ENCODE measurements at regions not wholly inside any gene's neighbourhood (a gene's known extent, or its start where the extent isn't known, plus 50 kb on each side); places are given as distances from the start of the nearest gene placed in this dataset.

- peaks cover 0 to 19% (median 6%) of the 10 kb centered on the region in 9 donors for H3K9me3 Mint-ChIP-seq
- POLR2A ChIA-PET = no interaction called here
- no peak for ATAC-seq
- H3K36me3 Mint-ChIP-seq = peaks cover 0 to 13% (median 0%) of the 10 kb centered on the region in 3 donors
- DNase-seq = no peak
- H3K27me3 Mint-ChIP-seq = peaks cover 6 to 12% (median 9%) of the 10 kb centered on the region in 5 donors
- no peaks in the 10 kb centered on the region for H3K4me1 Mint-ChIP-seq
- H3K27ac Mint-ChIP-seq = no peak overlapping the region
- H3K4me3 Mint-ChIP-seq = no peak overlapping the region
Observed at GRCh38 chr5:35408146-35408545, 177.9 kb upstream of the PRLR start.

GRCh38 chr5:35407697-35408096 is 177.4 kb upstream of the PRLR start:
- no peak overlapping the region for H3K27ac Mint-ChIP-seq
- ATAC-seq (no peak), DNase-seq (no peak)
- peaks cover 0 to 10% (median 0%) of the 10 kb centered on the region in 3 donors for H3K36me3 Mint-ChIP-seq
- POLR2A ChIA-PET = no interaction called here
- H3K4me1 Mint-ChIP-seq = no peaks in the 10 kb centered on the region
- H3K27me3 Mint-ChIP-seq = peaks cover 6 to 12% (median 9%) of the 10 kb centered on the region in 5 donors
- H3K4me3 Mint-ChIP-seq = no peak overlapping the region
- H3K9me3 Mint-ChIP-seq = peaks cover 0 to 14% (median 5%) of the 10 kb centered on the region in 9 donors

DNA sequence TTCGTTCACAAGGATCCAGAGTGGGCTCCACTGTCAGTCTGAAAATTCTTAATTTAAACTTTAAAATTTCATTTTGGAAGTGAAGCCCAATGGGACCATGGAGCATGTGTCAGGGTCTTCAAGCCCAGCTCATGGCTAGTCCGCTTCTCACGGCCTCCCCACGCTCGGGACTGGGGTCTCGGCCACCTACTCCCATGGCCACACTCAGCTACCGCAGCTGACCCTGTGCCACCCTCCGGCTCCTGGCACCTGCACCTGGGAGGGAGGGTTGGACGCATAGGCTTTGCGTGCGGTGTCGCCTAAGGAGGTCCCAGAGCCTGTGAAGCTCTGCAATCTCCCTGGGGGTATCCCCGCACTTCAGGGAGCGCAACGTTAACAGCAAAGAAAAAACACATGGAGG is 175.7 kb upstream of the PRLR start:
- DNase-seq (no peak), ATAC-seq (no peak)
- Mint-ChIP-seq H3K36me3 (no peaks in the 10 kb centered on the region), H3K27ac (no peak overlapping the region), H3K9me3 (peaks cover 0 to 6% (median 0%) of the 10 kb centered on the region in 9 donors), H3K4me3 (no peak overlapping the region), H3K4me1 (no peaks in the 10 kb centered on the region), H3K27me3 (peaks cover 4 to 11% (median 8%) of the 10 kb centered on the region in 5 donors)
- POLR2A ChIA-PET = no interaction called here

GRCh38 chr5:35404701-35405100 is 174.4 kb upstream of the PRLR start:
- H3K4me3 Mint-ChIP-seq = no peak overlapping the region
- no peaks in the 10 kb centered on the region for H3K4me1 Mint-ChIP-seq
- peaks cover 4 to 10% (median 7%) of the 10 kb centered on the region in 5 donors for H3K27me3 Mint-ChIP-seq
- peaks cover 0 to 5% (median 0%) of the 10 kb centered on the region in 9 donors for H3K9me3 Mint-ChIP-seq
- ATAC-seq = no peak
- no peak for DNase-seq
- no peaks in the 10 kb centered on the region for H3K36me3 Mint-ChIP-seq
- H3K27ac Mint-ChIP-seq = no peak overlapping the region
- POLR2A ChIA-PET = no interaction called here

GRCh38 chr5:35393901-35394300 is 163.6 kb upstream of the PRLR start:
- Mint-ChIP-seq H3K4me3 (no peak overlapping the region), H3K36me3 (peaks cover 0 to 2% (median 0%) of the 10 kb centered on the region in 3 donors), H3K27ac (no peak overlapping the region), H3K9me3 (peaks cover 3 to 24% (median 11%) of the 10 kb centered on the region in 9 donors), H3K27me3 (peaks cover 3 to 22% (median 10%) of the 10 kb centered on the region in 5 donors), H3K4me1 (no peaks in the 10 kb centered on the region)
- POLR2A ChIA-PET = no interaction called here
- DNase-seq = no peak
- ATAC-seq = no peak

- Mint-ChIP-seq H3K27ac (no peak overlapping the region), H3K9me3 (peaks cover 0 to 9% (median 2%) of the 10 kb centered on the region in 9 donors)
- no peak for ATAC-seq
Observed at GRCh38 chr5:35384658-35385057, 154.4 kb upstream of the PRLR start.

GRCh38 chr5:35383041-35383440 is 152.8 kb upstream of the PRLR start:
- H3K27me3 Mint-ChIP-seq = peaks cover 3 to 39% (median 9%) of the 10 kb centered on the region in 5 donors
- no peak overlapping the region for H3K27ac Mint-ChIP-seq
- H3K4me3 Mint-ChIP-seq = no peak overlapping the region
- peaks cover 0 to 4% (median 0%) of the 10 kb centered on the region in 3 donors for H3K36me3 Mint-ChIP-seq
- DNase-seq (no peak), ATAC-seq (no peak)
- peaks cover 0 to 2% (median 0%) of the 10 kb centered on the region in 9 donors for H3K9me3 Mint-ChIP-seq
- no peaks in the 10 kb centered on the region for H3K4me1 Mint-ChIP-seq
- POLR2A ChIA-PET = no interaction called here

More at GRCh38 chr5:35384658-35385057, 154.4 kb upstream of the PRLR start:
- DNase-seq = no peak
- POLR2A ChIA-PET = no interaction called here
- H3K4me1 Mint-ChIP-seq = no peaks in the 10 kb centered on the region
- H3K36me3 Mint-ChIP-seq = peaks cover 0 to 4% (median 0%) of the 10 kb centered on the region in 3 donors
- H3K4me3 Mint-ChIP-seq = no peak overlapping the region
- peaks cover 3 to 31% (median 9%) of the 10 kb centered on the region in 5 donors for H3K27me3 Mint-ChIP-seq

DNA sequence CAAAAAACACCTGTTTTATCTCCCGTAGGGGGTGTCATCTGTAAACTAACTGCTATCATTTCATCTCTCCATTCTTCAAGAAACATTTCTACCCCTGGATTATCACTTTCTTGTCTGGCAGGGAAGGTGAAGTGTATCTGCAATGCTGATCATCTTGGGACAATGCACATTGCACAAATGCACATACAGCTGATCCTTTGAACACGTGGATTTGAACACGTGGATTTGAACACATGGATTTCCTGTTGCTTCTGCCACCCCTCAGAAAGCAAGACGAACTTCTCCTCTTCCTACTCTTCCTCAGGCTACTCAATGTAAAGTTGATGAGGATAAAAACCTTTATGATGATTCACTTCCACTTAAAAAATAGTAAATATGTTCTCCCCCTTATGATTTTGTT is 147.4 kb upstream of the PRLR start:
- Mint-ChIP-seq H3K36me3 (no peaks in the 10 kb centered on the region), H3K4me1 (no peaks in the 10 kb centered on the region), H3K27me3 (peaks cover 2 to 35% (median 7%) of the 10 kb centered on the region in 5 donors), H3K4me3 (no peak overlapping the region), H3K9me3 (peaks cover 0 to 2% (median 0%) of the 10 kb centered on the region in 9 donors), H3K27ac (no peak overlapping the region)
- POLR2A ChIA-PET = no interaction called here
- DNase-seq = no peak
- no peak for ATAC-seq

- Mint-ChIP-seq H3K9me3 (no peaks in the 10 kb centered on the region), H3K27ac (no peak overlapping the region), H3K4me1 (no peaks in the 10 kb centered on the region), H3K36me3 (no peaks in the 10 kb centered on the region), H3K27me3 (peaks cover 4 to 35% (median 11%) of the 10 kb centered on the region in 5 donors), H3K4me3 (no peak overlapping the region)
- no peak for DNase-seq
- POLR2A ChIA-PET = no interaction called here
- ATAC-seq = no peak
Observed at GRCh38 chr5:35374584-35374983, 144.3 kb upstream of the PRLR start.

GRCh38 chr5:35373249-35373648 is 143.0 kb upstream of the PRLR start:
- ATAC-seq (no peak), DNase-seq (no peak)
- H3K27me3 Mint-ChIP-seq = peaks cover 4 to 29% (median 11%) of the 10 kb centered on the region in 5 donors
- H3K4me3 Mint-ChIP-seq = no peak overlapping the region
- no peak overlapping the region for H3K27ac Mint-ChIP-seq
- no peaks in the 10 kb centered on the region for H3K4me1 Mint-ChIP-seq
- POLR2A ChIA-PET = no interaction called here
- H3K9me3 Mint-ChIP-seq = no peaks in the 10 kb centered on the region
- no peaks in the 10 kb centered on the region for H3K36me3 Mint-ChIP-seq

- Mint-ChIP-seq H3K27me3 (peaks cover 4 to 21% (median 11%) of the 10 kb centered on the region in 5 donors), H3K36me3 (no peaks in the 10 kb centered on the region), H3K4me3 (no peak overlapping the region), H3K9me3 (no peaks in the 10 kb centered on the region), H3K27ac (no peak overlapping the region), H3K4me1 (no peaks in the 10 kb centered on the region)
- no peak for ATAC-seq
- DNase-seq = no peak
- POLR2A ChIA-PET = no interaction called here
Observed at GRCh38 chr5:35372482-35372881, 142.2 kb upstream of the PRLR start.

DNA sequence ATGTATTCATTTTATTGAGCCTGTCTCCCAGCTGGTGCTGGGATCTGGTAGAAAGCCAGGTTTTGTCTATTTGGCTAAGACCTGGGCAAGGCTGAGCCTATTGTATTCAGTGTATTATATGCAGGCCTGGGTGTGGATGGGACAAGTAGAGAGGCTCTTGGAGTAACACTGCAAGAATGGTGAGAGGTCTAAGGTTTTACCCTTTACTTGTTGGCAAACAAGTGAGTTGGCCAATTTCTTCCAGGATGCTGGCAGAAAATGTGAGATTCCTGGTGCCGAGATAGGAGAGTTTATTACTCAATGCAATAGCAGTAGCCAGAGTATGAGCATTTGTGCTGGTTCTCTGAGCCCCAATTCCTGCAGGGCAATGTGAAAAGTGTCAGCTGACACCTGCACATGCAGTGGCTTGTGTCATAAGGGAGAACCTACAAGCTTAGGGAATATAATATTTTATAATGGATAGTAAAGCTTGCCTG is 141.7 kb upstream of the PRLR start:
- Mint-ChIP-seq H3K4me3 (no peak overlapping the region), H3K27me3 (peaks cover 4 to 16% (median 10%) of the 10 kb centered on the region in 5 donors), H3K27ac (no peak overlapping the region), H3K4me1 (no peaks in the 10 kb centered on the region), H3K36me3 (no peaks in the 10 kb centered on the region), H3K9me3 (no peaks in the 10 kb centered on the region)
- POLR2A ChIA-PET = no interaction called here
- no peak for ATAC-seq
- no peak for DNase-seq

GRCh38 chr5:35370871-35371270 is 140.6 kb upstream of the PRLR start:
- Mint-ChIP-seq H3K9me3 (no peaks in the 10 kb centered on the region), H3K4me3 (no peak overlapping the region), H3K36me3 (no peaks in the 10 kb centered on the region), H3K27me3 (peaks cover 2 to 16% (median 6%) of the 10 kb centered on the region in 5 donors), H3K4me1 (no peaks in the 10 kb centered on the region), H3K27ac (no peak overlapping the region)
- POLR2A ChIA-PET = no interaction called here
- no peak for DNase-seq
- no peak for ATAC-seq
